ENCODE measurements at regions not wholly inside any gene's neighbourhood (a gene's known extent, or its start where the extent isn't known, plus 50 kb on each side); places are given as distances from the start of the nearest gene placed in this dataset.

DNA sequence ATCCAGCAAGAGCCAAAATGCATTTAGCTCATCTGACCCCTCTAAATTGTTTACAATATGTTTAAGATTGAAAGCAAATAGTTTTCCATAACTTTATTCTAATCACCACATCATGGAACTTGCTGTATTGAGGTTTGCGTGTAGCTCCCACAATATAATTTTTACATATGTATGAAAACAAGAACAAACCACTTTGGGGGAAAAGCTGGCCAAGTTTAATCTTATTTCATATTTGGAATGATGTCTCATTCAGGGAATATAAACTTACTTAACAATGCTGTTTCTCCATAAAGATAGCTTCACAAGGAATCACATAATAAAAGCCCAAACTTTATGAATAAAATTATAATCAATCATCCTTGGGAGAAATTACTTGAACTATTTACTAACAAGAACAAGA lies 194.6 kb upstream of the PCSK5 start:
- Mint-ChIP-seq H3K9me3 (no peaks in the 10 kb centered on the region), H3K4me1 (ENCODE audit: low read depth) (no peaks in the 10 kb centered on the region), H3K27ac (no peak overlapping the region), H3K27me3 (no peaks in the 10 kb centered on the region), H3K36me3 (ENCODE audit: low read depth) (no peaks in the 10 kb centered on the region), H3K4me3 (no peak overlapping the region)
- Histone ChIP-seq H3K27me3 (ENCODE audit: control insufficient read depth in 1 of 2, insufficient read depth in 2 of 2, low read length in 2 of 2) (no peaks in the 10 kb centered on the region), H3K27ac (ENCODE audit: low read depth in 1 of 2, low read length in 2 of 2) (no peak overlapping the region), H3K36me3 (ENCODE audit: insufficient read depth, low read length) (no peaks in the 10 kb centered on the region), H3K4me3 (ENCODE audit: low read length) (no peak overlapping the region), H3K4me1 (ENCODE audit: insufficient read depth, low read length) (no peaks in the 10 kb centered on the region), H3K9me3 (ENCODE audit: control insufficient read depth in 1 of 2, insufficient read depth in 1 of 2, low read length in 2 of 2) (no peaks in the 10 kb centered on the region)
- ChIA-PET POLR2A (no interaction called here), CTCF (interaction anchor here (0.5 to 1.0 kb wide), 3 partner anchors 13 to 1025 kb away, joined by 3 read pairs; no protein-coding TSS in a partner anchor)
- DNase-seq, result no peak
- no peak for ATAC-seq (ENCODE audit: poor library complexity)
- intact Hi-C loops (cut with DNase I, micrococcal nuclease), result no loop called here
- TF ChIP-seq, protein P1, sequence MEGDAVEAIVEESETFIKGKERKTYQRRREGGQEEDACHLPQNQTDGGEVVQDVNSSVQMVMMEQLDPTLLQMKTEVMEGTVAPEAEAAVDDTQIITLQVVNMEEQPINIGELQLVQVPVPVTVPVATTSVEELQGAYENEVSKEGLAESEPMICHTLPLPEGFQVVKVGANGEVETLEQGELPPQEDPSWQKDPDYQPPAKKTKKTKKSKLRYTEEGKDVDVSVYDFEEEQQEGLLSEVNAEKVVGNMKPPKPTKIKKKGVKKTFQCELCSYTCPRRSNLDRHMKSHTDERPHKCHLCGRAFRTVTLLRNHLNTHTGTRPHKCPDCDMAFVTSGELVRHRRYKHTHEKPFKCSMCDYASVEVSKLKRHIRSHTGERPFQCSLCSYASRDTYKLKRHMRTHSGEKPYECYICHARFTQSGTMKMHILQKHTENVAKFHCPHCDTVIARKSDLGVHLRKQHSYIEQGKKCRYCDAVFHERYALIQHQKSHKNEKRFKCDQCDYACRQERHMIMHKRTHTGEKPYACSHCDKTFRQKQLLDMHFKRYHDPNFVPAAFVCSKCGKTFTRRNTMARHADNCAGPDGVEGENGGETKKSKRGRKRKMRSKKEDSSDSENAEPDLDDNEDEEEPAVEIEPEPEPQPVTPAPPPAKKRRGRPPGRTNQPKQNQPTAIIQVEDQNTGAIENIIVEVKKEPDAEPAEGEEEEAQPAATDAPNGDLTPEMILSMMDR (IDR thresholded peaks at IDR 0.05), result no peak

- no peaks in the 10 kb centered on the region for H3K9me3 ChIP-seq (ENCODE audit: control insufficient read depth in 1 of 2, insufficient read depth in 1 of 2, low read length in 2 of 2)
- CTCF ChIA-PET, result no interaction called here
- Mint-ChIP-seq H3K4me1 (ENCODE audit: low read depth) (no peaks in the 10 kb centered on the region), H3K9me3 (no peaks in the 10 kb centered on the region), H3K4me3 (no peak overlapping the region), H3K27ac (no peak overlapping the region), H3K36me3 (ENCODE audit: low read depth) (no peaks in the 10 kb centered on the region), H3K27me3 (no peaks in the 10 kb centered on the region)
- DNase-seq (no peak), ATAC-seq (ENCODE audit: poor library complexity) (no peak)
- H3K4me3 ChIP-seq (ENCODE audit: low read length), result no peak overlapping the region
- intact Hi-C loops (cut with DNase I, micrococcal nuclease), result no loop called here
- no peaks in the 10 kb centered on the region for H3K36me3 ChIP-seq (ENCODE audit: insufficient read depth, low read length)
- no peak overlapping the region for H3K27ac ChIP-seq (ENCODE audit: low read depth in 1 of 2, low read length in 2 of 2)
- no peaks in the 10 kb centered on the region for H3K27me3 ChIP-seq (ENCODE audit: control insufficient read depth in 1 of 2, insufficient read depth in 2 of 2, low read length in 2 of 2)
- TF ChIP-seq, protein P1 (IDR thresholded peaks at IDR 0.05), result no peak
- POLR2A ChIA-PET, result no interaction called here
- no peaks in the 10 kb centered on the region for H3K4me1 ChIP-seq (ENCODE audit: insufficient read depth, low read length)
These were observed 191.5 kb upstream of the PCSK5 start for GRCh38 chr9:75699017-75699416.

DNA sequence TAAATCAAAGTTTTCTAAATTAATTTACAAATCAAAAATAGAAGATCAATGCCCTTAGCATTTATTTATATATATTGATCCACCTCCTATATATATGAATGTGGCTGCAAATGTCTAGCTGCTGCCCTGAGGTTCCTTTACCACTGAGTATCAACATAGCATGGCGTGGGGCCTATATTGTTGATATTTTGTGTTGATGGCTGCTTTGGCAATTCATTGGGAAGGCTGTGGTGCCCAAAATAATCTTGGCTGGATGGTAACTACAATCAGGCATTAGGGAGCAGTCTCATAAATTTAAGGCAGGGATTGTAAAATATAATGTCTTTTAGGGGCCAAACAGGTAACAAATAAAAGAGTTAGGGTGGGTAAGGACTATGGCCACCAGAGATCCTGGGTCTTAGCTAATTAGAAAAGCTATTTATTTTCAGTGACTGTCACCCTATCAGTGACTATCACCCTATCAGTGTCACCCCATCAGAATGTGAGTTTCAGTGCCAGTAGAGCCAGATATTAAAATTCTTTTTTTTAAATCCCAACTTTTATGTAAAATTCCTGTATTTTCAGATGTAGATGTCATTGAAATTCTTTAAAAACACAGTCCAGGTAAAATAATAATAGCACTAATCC lies 190.7 kb upstream of the PCSK5 start:
- Mint-ChIP-seq H3K4me1 (ENCODE audit: low read depth) (no peaks in the 10 kb centered on the region), H3K4me3 (no peak overlapping the region), H3K27me3 (no peaks in the 10 kb centered on the region), H3K9me3 (no peaks in the 10 kb centered on the region), H3K36me3 (ENCODE audit: low read depth) (no peaks in the 10 kb centered on the region), H3K27ac (no peak overlapping the region)
- H3K4me3 ChIP-seq (ENCODE audit: low read length), result no peak overlapping the region
- intact Hi-C loops (cut with DNase I, micrococcal nuclease), result no loop called here
- H3K27me3 ChIP-seq (ENCODE audit: control insufficient read depth in 1 of 2, insufficient read depth in 2 of 2, low read length in 2 of 2), result no peaks in the 10 kb centered on the region
- no peaks in the 10 kb centered on the region for H3K36me3 ChIP-seq (ENCODE audit: insufficient read depth, low read length)
- POLR2A ChIA-PET, result no interaction called here
- H3K9me3 ChIP-seq (ENCODE audit: control insufficient read depth in 1 of 2, insufficient read depth in 1 of 2, low read length in 2 of 2), result no peaks in the 10 kb centered on the region
- no peak for DNase-seq
- H3K27ac ChIP-seq (ENCODE audit: low read depth in 1 of 2, low read length in 2 of 2), result no peak overlapping the region
- CTCF ChIA-PET, result no interaction called here
- TF ChIP-seq, protein P1 (IDR thresholded peaks at IDR 0.05), result no peak
- no peaks in the 10 kb centered on the region for H3K4me1 ChIP-seq (ENCODE audit: insufficient read depth, low read length)
- ATAC-seq (ENCODE audit: poor library complexity), result no peak

Measured in CD4-positive, alpha-beta T cell (primary cell).